Thyroid gland (tissue), 4 donors: ENCODE measurements at regions not wholly inside any gene's neighbourhood (a gene's known extent, or its start where the extent isn't known, plus 50 kb on each side); places are given as distances from the start of the nearest gene placed in this dataset.

Experiments used
- POLR2A ChIP-seq, 2 donors: fragments of 450-650 bp; IDR thresholded peaks; one replicate each; pipeline ENCODE4 v1.6.1; 2017; ENCODE audit warnings: antibody characterized with exemption in 2 of 2, mild to moderate bottlenecking in 2 of 2, moderate library complexity in 1 of 2
- TF ChIP-seq, protein P1 (sequence below), 6 experiments: fragments of 200-600 bp in 3 of 6; fragments of 450-650 bp in 3 of 6; sonication (generic) in 3 of 6; IDR thresholded peaks; one replicate each; pipeline ENCODE4 v1.5.1; 2016 to 2019; ENCODE audit warnings: antibody characterized with exemption in 6 of 6, mild to moderate bottlenecking in 2 of 6, inconsistent platforms in 1 of 6, moderate library complexity in 1 of 6

DNA sequence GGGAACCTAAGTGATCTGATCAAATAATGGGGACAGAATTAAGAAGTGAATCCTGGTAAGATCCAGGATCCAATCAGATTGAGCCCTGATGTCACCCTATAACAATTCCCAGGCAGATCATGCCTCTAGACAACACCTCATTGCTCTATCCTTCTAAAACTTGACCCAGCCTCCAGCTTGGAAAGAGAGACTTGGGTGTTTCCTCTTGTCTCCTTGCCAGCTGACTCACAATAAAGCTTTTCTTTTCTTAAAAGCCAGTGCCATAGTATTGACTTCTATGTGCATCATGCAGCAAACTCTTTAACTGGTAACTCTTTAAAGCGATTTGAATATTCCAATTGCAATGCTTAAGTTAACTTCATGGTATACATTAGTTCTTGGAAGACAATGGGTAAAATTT lies 109.6 kb upstream of the CHORDC1 start:
- TF ChIP-seq, protein P1, sequence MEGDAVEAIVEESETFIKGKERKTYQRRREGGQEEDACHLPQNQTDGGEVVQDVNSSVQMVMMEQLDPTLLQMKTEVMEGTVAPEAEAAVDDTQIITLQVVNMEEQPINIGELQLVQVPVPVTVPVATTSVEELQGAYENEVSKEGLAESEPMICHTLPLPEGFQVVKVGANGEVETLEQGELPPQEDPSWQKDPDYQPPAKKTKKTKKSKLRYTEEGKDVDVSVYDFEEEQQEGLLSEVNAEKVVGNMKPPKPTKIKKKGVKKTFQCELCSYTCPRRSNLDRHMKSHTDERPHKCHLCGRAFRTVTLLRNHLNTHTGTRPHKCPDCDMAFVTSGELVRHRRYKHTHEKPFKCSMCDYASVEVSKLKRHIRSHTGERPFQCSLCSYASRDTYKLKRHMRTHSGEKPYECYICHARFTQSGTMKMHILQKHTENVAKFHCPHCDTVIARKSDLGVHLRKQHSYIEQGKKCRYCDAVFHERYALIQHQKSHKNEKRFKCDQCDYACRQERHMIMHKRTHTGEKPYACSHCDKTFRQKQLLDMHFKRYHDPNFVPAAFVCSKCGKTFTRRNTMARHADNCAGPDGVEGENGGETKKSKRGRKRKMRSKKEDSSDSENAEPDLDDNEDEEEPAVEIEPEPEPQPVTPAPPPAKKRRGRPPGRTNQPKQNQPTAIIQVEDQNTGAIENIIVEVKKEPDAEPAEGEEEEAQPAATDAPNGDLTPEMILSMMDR (IDR thresholded peaks at IDR 0.05): no peak
- TF ChIP-seq POLR2A (IDR thresholded peaks at IDR 0.05): no peak
